ENCODE measurements at regions not wholly inside any gene's neighbourhood (a gene's known extent, or its start where the extent isn't known, plus 50 kb on each side); places are given as distances from the start of the nearest gene placed in this dataset.

- H3K4me3 Mint-ChIP-seq, result no peak overlapping the region
- DNase-seq, result no peak
- peaks cover 21% of the 10 kb centered on the region for H3K4me1 Mint-ChIP-seq
- TF ChIP-seq CTCF (IDR thresholded peaks at IDR 0.05), result no peak
- peaks cover 16% of the 10 kb centered on the region for H3K27me3 Mint-ChIP-seq (ENCODE audit: low read depth, poor library complexity)
- H3K27ac Mint-ChIP-seq, result no peak overlapping the region
- no peaks in the 10 kb centered on the region for H3K36me3 Mint-ChIP-seq (ENCODE audit: low read depth)
- H3K9me3 Mint-ChIP-seq, result peaks cover 14% of the 10 kb centered on the region
Measured at GRCh38 chr13:111859354-111860230, 207.4 kb upstream of the SOX1 start.

- H3K9me3 Mint-ChIP-seq, result peaks cover 14% of the 10 kb centered on the region
- peaks cover 24% of the 10 kb centered on the region for H3K4me1 Mint-ChIP-seq
- no peaks in the 10 kb centered on the region for H3K36me3 Mint-ChIP-seq (ENCODE audit: low read depth)
- H3K27ac Mint-ChIP-seq, result no peak overlapping the region
- no peak for TF ChIP-seq CTCF (IDR thresholded peaks at IDR 0.05)
- DNase-seq, result no peak
- peaks cover 22% of the 10 kb centered on the region for H3K27me3 Mint-ChIP-seq (ENCODE audit: low read depth, poor library complexity)
- peak overlapping the region; percentile 24 for H3K4me3 Mint-ChIP-seq
Measured at GRCh38 chr13:111860231-111860552, 206.8 kb upstream of the SOX1 start.

DNA sequence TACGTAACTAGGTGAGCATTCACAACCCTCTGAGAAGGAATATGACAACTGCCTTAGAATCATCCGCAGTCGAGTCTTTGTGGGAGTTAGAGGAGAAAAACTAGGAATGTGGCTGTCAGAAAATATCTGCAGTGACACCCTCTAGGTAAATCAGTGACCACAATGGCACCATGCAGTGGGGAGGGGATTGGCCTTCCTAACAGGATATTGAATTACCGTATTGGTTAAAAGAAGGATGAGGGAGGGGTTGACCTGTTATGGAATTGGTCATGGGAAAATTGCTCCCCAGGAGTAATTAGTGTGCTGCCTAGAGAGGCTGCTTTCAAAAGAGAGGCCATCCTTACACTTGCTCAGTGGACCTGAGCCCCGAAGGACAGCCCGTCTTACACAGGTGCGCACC lies 205.6 kb upstream of the SOX1 start:
- Mint-ChIP-seq H3K27me3 (ENCODE audit: low read depth, poor library complexity) (peaks cover 29% of the 10 kb centered on the region), H3K4me3 (no peak overlapping the region)
- no peak for TF ChIP-seq CTCF (IDR thresholded peaks at IDR 0.05)

DNA sequence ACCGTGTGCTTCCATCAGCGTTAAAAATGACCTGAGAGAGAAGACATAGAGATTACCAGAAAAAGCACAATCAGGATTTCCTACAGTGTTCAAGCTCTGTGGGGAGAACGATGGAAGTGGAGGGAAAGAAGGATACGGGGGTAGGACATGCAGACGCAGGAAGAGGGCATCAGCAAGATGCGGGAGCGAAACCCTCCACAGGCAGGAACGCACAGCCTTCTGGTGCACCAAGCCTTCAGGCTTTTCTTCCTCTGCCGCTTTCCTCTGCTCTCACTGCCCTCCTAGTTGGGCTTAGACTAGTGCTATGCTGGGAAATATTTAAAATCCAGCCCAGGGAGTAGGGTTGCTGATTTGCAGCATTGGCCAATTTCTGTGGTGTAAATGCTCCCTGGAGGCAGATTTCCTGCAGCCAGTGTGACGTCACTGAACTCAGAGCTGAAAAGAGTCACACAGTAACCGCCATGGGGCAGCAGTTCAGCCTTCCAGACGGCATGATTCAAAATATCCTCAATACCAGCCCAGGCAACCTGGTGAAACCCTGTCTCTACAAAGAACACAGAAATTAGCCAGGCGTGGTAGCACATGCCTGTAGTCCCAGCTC lies 205.1 kb upstream of the SOX1 start:
- Mint-ChIP-seq H3K4me3 (no peak overlapping the region), H3K27me3 (ENCODE audit: low read depth, poor library complexity) (peaks cover 30% of the 10 kb centered on the region), H3K4me1 (peaks cover 24% of the 10 kb centered on the region), H3K9me3 (peaks cover 14% of the 10 kb centered on the region), H3K27ac (peak overlapping the region; percentile 76), H3K36me3 (ENCODE audit: low read depth) (no peaks in the 10 kb centered on the region)
- TF ChIP-seq CTCF (IDR thresholded peaks at IDR 0.05), result no peak
- DNase-seq, result no peak

More for the DNA sequence above, 205.6 kb upstream of the SOX1 start:
- peaks cover 24% of the 10 kb centered on the region for H3K4me1 Mint-ChIP-seq
- peaks cover 14% of the 10 kb centered on the region for H3K9me3 Mint-ChIP-seq
- H3K36me3 Mint-ChIP-seq (ENCODE audit: low read depth), result no peaks in the 10 kb centered on the region
- DNase-seq, result no peak
- peak overlapping the region; percentile 76 for H3K27ac Mint-ChIP-seq

DNA sequence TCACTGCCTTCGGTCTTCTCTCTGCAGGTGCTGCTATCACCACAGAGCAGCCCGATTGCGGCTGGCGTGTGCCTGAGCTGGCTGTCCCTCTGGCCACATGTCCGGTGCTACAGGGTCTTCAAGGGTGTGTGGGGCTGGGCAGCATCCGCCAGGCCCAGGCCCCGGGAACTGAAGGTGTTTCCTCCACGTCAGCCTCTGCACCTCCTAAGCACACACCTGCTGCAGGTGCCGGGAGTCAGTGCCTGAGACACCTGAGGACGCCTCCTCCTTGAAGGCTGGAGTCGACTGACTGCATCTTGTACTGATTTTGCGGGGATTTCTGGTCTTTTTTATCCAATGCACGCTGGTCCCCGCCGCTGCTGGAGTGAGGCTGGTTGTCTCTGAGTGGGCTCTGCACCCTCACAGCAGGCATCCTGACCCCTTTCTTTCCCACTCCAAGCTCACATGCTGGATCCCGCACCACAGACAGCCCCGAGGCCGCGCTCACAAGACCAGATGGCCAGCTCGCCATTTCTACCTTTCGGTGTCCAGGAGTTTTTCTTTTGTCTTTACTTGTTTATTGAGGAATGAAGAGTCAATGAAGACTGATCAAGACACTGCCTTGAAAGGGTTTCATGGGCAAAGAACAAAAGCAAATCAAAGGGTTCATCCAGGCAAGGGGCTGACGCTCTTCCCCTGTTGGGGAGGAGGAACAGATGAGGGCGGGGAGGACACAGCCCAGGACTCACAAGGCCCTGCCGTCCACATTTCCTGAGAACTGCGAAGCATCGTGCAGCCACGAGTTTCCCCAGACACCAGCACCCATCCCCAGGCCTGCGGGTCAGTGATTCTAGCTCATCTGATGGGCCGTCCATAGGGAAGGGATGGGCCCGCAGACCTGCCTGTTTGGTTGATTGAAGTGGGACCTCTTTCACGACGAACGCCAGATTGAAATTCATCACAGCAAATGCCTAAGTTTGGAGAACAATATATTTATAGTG lies 203.8 kb upstream of the SOX1 start:
- Mint-ChIP-seq H3K27ac (no peak overlapping the region), H3K9me3 (peaks cover 24% of the 10 kb centered on the region), H3K4me1 (peaks cover 24% of the 10 kb centered on the region), H3K36me3 (ENCODE audit: low read depth) (no peaks in the 10 kb centered on the region), H3K27me3 (ENCODE audit: low read depth, poor library complexity) (peaks cover 34% of the 10 kb centered on the region), H3K4me3 (no peak overlapping the region)
- no peak for TF ChIP-seq CTCF (IDR thresholded peaks at IDR 0.05)
- DNase-seq, result no peak
